ENCODE measurements at regions not wholly inside any gene's neighbourhood (a gene's known extent, or its start where the extent isn't known, plus 50 kb on each side); places are given as distances from the start of the nearest gene placed in this dataset.

DNA sequence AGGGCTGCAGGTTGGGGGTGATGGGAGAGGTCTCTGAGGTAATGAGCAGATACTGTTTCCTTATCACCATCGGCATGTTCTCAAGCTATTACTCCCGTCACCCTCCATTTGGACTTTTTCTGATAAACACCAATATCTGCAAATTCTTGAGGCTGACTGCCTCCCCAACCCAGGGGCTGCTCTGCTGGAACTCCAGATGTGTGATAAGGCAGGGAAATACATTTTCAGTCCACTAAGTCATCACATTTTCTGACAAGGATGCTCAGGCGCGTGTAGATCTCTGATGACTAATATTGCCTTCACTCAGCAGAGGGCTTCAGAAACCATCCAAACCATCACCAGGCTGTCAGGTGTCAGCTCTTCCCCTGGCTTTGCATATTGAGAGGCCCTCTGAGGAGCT lies 215.0 kb upstream of the POU3F1 start (continued):
- TF ChIP-seq CREBBP (IDR thresholded peaks at IDR 0.05; ENCODE audit: low read depth, low read length): no peak
- TF ChIP-seq SRSF3 (IDR thresholded peaks at IDR 0.05; ENCODE audit: insufficient read depth, low read length): no peak
- no peak for TF ChIP-seq ZNF143 (CRISPR knock-in tag; IDR thresholded peaks at IDR 0.05)
- TF ChIP-seq ETV5 (CRISPR knock-in tag; IDR thresholded peaks at IDR 0.05; ENCODE audit: low read depth): 0 out of 2 replicates have a peak, but pooled peaks have one; percentile 21
- TF ChIP-seq PCBP2 (IDR thresholded peaks at IDR 0.05; ENCODE audit: low read depth, low read length, poor library complexity, severe bottlenecking): no peak
- no peak for TF ChIP-seq ZNF124 (CRISPR knock-in tag; IDR thresholded peaks at IDR 0.05)
- TF ChIP-seq, protein P1, sequence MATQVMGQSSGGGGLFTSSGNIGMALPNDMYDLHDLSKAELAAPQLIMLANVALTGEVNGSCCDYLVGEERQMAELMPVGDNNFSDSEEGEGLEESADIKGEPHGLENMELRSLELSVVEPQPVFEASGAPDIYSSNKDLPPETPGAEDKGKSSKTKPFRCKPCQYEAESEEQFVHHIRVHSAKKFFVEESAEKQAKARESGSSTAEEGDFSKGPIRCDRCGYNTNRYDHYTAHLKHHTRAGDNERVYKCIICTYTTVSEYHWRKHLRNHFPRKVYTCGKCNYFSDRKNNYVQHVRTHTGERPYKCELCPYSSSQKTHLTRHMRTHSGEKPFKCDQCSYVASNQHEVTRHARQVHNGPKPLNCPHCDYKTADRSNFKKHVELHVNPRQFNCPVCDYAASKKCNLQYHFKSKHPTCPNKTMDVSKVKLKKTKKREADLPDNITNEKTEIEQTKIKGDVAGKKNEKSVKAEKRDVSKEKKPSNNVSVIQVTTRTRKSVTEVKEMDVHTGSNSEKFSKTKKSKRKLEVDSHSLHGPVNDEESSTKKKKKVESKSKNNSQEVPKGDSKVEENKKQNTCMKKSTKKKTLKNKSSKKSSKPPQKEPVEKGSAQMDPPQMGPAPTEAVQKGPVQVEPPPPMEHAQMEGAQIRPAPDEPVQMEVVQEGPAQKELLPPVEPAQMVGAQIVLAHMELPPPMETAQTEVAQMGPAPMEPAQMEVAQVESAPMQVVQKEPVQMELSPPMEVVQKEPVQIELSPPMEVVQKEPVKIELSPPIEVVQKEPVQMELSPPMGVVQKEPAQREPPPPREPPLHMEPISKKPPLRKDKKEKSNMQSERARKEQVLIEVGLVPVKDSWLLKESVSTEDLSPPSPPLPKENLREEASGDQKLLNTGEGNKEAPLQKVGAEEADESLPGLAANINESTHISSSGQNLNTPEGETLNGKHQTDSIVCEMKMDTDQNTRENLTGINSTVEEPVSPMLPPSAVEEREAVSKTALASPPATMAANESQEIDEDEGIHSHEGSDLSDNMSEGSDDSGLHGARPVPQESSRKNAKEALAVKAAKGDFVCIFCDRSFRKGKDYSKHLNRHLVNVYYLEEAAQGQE (IDR thresholded peaks at IDR 0.05; ENCODE audit: borderline replicate concordance): no peak
- TF ChIP-seq, protein P1 (CRISPR knock-in tag; IDR thresholded peaks at IDR 0.05; ENCODE audit: low read depth): no peak
- TF ChIP-seq, protein P2, sequence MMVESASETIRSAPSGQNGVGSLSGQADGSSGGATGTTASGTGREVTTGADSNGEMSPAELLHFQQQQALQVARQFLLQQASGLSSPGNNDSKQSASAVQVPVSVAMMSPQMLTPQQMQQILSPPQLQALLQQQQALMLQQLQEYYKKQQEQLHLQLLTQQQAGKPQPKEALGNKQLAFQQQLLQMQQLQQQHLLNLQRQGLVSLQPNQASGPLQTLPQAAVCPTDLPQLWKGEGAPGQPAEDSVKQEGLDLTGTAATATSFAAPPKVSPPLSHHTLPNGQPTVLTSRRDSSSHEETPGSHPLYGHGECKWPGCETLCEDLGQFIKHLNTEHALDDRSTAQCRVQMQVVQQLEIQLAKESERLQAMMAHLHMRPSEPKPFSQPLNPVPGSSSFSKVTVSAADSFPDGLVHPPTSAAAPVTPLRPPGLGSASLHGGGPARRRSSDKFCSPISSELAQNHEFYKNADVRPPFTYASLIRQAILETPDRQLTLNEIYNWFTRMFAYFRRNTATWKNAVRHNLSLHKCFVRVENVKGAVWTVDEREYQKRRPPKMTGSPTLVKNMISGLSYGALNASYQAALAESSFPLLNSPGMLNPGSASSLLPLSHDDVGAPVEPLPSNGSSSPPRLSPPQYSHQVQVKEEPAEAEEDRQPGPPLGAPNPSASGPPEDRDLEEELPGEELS (CRISPR knock-in tag; IDR thresholded peaks at IDR 0.05; ENCODE audit: borderline replicate concordance): no peak
- no peak for TF ChIP-seq PHB (CRISPR knock-in tag; IDR thresholded peaks at IDR 0.05)
- TF ChIP-seq GABPA (tag; conservative IDR thresholded peaks at IDR 0.05; ENCODE audit: low read depth): no peak
- no peak for TF ChIP-seq POLR2G (IDR thresholded peaks at IDR 0.05; ENCODE audit: low read depth, low read length)
- no peak for TF ChIP-seq HNRNPL (IDR thresholded peaks at IDR 0.05; ENCODE audit: low read depth, low read length)
- TF ChIP-seq ZC3H4 (CRISPR knock-in tag; IDR thresholded peaks at IDR 0.05; ENCODE audit: borderline replicate concordance): no peak
- TF ChIP-seq NCOR1 (IDR thresholded peaks at IDR 0.05): peak; percentile 33; the same call in 1 of the 2 replicates
- no peak for TF ChIP-seq ZNF551 (CRISPR knock-in tag; IDR thresholded peaks at IDR 0.05)
- TF ChIP-seq RCOR1 (IDR thresholded peaks at IDR 0.05; ENCODE audit: borderline replicate concordance in 1 of 2, low read depth in 2 of 2, low read length in 2 of 2): peak in 1 of 2 experiments; percentile 60; a peak in 1 of 4 replicates
- 0 out of 2 replicates have a peak, but pooled peaks have one; percentile 22 for TF ChIP-seq GATA2 (CRISPR knock-in tag; IDR thresholded peaks at IDR 0.05)
- no peak for TF ChIP-seq DPF2 (IDR thresholded peaks at IDR 0.05)
- no peak for TF ChIP-seq NR3C1 (CRISPR knock-in tag; IDR thresholded peaks at IDR 0.05)
- no peak for TF ChIP-seq EP400 (IDR thresholded peaks at IDR 0.05)
- TF ChIP-seq NR2C1 (IDR thresholded peaks at IDR 0.05): no peak
- no peak for TF ChIP-seq NR2C1 (tag; IDR thresholded peaks at IDR 0.05)

Measured in K562 (cell line).